Heart right ventricle (tissue), 16 donors: ENCODE measurements at regions not wholly inside any gene's neighbourhood (a gene's known extent, or its start where the extent isn't known, plus 50 kb on each side); places are given as distances from the start of the nearest gene placed in this dataset.

Source experiments
- ATAC-seq, 8 donors: fragments of 200-7000 bp; cut with Tn5 transposase; one replicate each; pipeline ENCODE4 v1.9.1; 2020; ENCODE audit warnings: mild to moderate bottlenecking in 8 of 8, moderate library complexity in 8 of 8, moderate number of reproducible peaks in 1 of 8
- DNase-seq, 2 donors: peaks; one replicate each; pipeline ENCODE4 v3.0.0-alpha.2; 2020
- H3K27ac ChIP-seq, 10 donors: fragments of 200-600 bp; sonication (generic) in 2 of 10; one replicate each; pipeline versions ENCODE4 v1.5.0 to v1.8.0; 2020 to 2022; ENCODE audit warnings: mild to moderate bottlenecking in 3 of 10
- H3K27me3 ChIP-seq, 7 donors: fragments of 200-600 bp; one replicate each; pipeline ENCODE4 v1.8.0; 2021 to 2022; ENCODE audit warnings: mild to moderate bottlenecking in 2 of 7
- H3K36me3 ChIP-seq, 9 donors: fragments of 200-600 bp; sonication (generic) in 1 of 9; one replicate each; pipeline versions ENCODE4 v1.5.0 to v1.8.0; 2020 to 2022; ENCODE audit warnings: mild to moderate bottlenecking in 2 of 9
- H3K4me1 ChIP-seq, 9 donors: fragments of 200-600 bp; sonication (generic) in 1 of 9; one replicate each; pipeline versions ENCODE4 v1.5.0 to v1.8.0; 2020 to 2022; ENCODE audit warnings: mild to moderate bottlenecking in 4 of 9
- H3K4me3 ChIP-seq, 10 donors: fragments of 200-600 bp; sonication (generic) in 2 of 10; one replicate each; pipeline versions ENCODE4 v1.5.0 to v1.8.0; 2020 to 2022; ENCODE audit warnings: mild to moderate bottlenecking in 7 of 10, moderate library complexity in 2 of 10
- H3K9me3 ChIP-seq, 11 donors: fragments of 200-600 bp in 10 of 11; sonication (generic) in 2 of 11; one replicate each; pipeline versions ENCODE4 v1.5.0 to v1.8.0; 2013 to 2022; ENCODE audit warnings: mild to moderate bottlenecking in 2 of 11, control low read depth in 1 of 11, moderate library complexity in 1 of 11
- CTCF ChIP-seq, 9 donors: fragments of 200-600 bp; sonication (generic) in 2 of 9; IDR thresholded peaks; one replicate each; pipeline versions ENCODE4 v1.5.0 to v1.8.0; 2021 to 2022; ENCODE audit warnings: antibody characterized with exemption in 9 of 9, mild to moderate bottlenecking in 5 of 9, moderate library complexity in 1 of 9
- WGBS, 2 donors: extraction: QIAGEN DNeasy Blood & Tissue Kit; methylation state at CpG; one replicate each; pipeline ENCODE4 v1.1.7; 2013; ENCODE audit warnings: inconsistent platforms in 1 of 2; 5-methylcytosine and 5-hydroxymethylcytosine counted together
- intact Hi-C, 10 donors: fragments of 100-400 bp; cut with DNase I; formaldehyde crosslinking; loops; one replicate each; pipeline versions ENCODE4 v1.11.1 to v1.14.2; 2022
- donor health status: Arrhythmogenic right ventricular cardiomyopathy.
- donor health status: ischemic (EF 13 %, LVEDD 7.1; RV severe dilation, severe dysfunction).
- donor health status: healthy with polysubstance abuse.
- donor health status: DM: no; HTN: yes; CAD: no.
- donor health status: DM: no; HTN: no; CAD: no.
- donor health status: ischemic (EF 25% LVEDD 6.9; RV normal size, moderate dysfunction).
- donor health status: ischemic (EF 25% LVEDD 5.7; RV mildly dilated, moderate dysfunction).
- donor health status: healthy.
- donor health status: DM: yes; HTN: yes; CAD: no.
- donor health status: Ischemic cardiomyopathy.
- donor health status: ischemic (EF 35%, LVEDD 5.7; RV mildly dilated, moderate dysfunction).
- donor health status: nonischemic (EF 11% LVEDD 7.7; RV severe dilation, severe dysfunction).
- donor health status: DM: yes; HTN: yes; CAD: no.
- donor health status: PGD.
- donor health status: ischemic (EF 29% LVEDD 5.4; RV normal size, mild dysfunction).
- donor health status: nonischemic (EF 23%, LVEDD 6.1; RV moderate dilation, normal function).

- no peak for DNase-seq
- 71 to 76% methylated on average over 13 of the region's 13 CpGs for WGBS, 2 donors
- Histone ChIP-seq H3K4me3 (no peak overlapping the region), H3K9me3 (peaks cover 0 to 64% (median 11%) of the 10 kb centered on the region in 11 donors), H3K4me1 (no peaks in the 10 kb centered on the region), H3K27me3 (no peaks in the 10 kb centered on the region), H3K36me3 (no peaks in the 10 kb centered on the region), H3K27ac (no peak overlapping the region)
- no peak for TF ChIP-seq CTCF (IDR thresholded peaks at IDR 0.05)
- intact Hi-C loops: no loop called here
- no peak for ATAC-seq
These were observed 99.8 kb upstream of the KCNH7 start for GRCh38 chr2:162938387-162938786.

DNA sequence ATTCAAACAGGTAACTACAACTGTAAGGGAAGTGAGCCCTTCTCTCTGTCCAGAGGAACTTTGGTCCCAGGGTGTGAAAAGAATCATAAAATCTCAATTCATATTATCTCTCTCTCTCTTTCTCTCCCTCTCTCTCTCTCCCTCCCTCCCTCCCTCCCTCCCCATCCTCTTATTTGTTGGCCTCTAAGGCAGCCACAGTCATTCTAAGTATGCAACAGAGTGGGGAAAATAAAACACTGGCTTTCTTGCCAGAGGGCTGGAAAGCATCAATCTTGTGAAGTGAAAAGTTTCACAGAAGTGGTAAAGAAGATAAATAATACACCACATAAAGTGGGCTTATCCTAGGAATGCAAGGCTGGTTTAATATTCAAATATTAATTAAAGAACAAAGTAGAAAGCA, 95.6 kb upstream of the KCNH7 start:
- Histone ChIP-seq H3K4me1 (no peaks in the 10 kb centered on the region), H3K36me3 (no peaks in the 10 kb centered on the region), H3K27ac (no peak overlapping the region), H3K4me3 (no peak overlapping the region), H3K27me3 (no peaks in the 10 kb centered on the region), H3K9me3 (peaks cover 0 to 36% (median 3%) of the 10 kb centered on the region in 11 donors)
- DNase-seq: no peak
- intact Hi-C loops: no loop called here
- no peak for TF ChIP-seq CTCF (IDR thresholded peaks at IDR 0.05)
- no peak for ATAC-seq

- Histone ChIP-seq H3K4me3 (no peak overlapping the region), H3K9me3 (peaks cover 0 to 24% (median 3%) of the 10 kb centered on the region in 11 donors), H3K27me3 (no peaks in the 10 kb centered on the region), H3K27ac (no peak overlapping the region), H3K36me3 (no peaks in the 10 kb centered on the region), H3K4me1 (no peaks in the 10 kb centered on the region)
- DNase-seq: no peak
- TF ChIP-seq CTCF (IDR thresholded peaks at IDR 0.05): no peak
- ATAC-seq: no peak
- intact Hi-C loops: no loop called here
These were observed 93.8 kb upstream of the KCNH7 start for GRCh38 chr2:162932416-162932815.

DNA sequence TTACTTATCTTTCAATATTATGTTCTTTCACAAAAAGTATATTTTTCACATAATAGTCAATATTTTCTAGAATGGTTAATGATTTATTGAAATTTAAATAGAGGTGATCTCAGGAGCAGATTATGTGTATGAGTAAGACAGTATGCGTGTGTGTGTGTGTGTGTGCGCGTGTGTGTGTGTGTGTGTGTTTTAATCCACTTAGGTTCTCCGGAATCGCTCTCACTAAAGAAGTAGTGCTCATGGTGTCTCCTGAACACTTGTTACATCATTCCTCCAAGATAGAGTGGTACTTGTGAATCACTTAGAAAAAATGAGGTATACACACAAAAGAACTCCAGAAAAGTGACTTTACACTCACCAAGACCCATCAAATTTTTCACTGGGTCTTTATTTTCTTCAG, 91.0 kb upstream of the KCNH7 start:
- no peak overlapping the region for H3K4me3 ChIP-seq
- ATAC-seq (no peak), DNase-seq (no peak)
- no peak overlapping the region for H3K27ac ChIP-seq
- H3K4me1 ChIP-seq: no peaks in the 10 kb centered on the region
- 81 to 83% methylated on average over 5 of the region's 5 CpGs for WGBS, 2 donors
- intact Hi-C loops: no loop called here
- H3K27me3 ChIP-seq: no peaks in the 10 kb centered on the region
- TF ChIP-seq CTCF (IDR thresholded peaks at IDR 0.05): no peak
- H3K9me3 ChIP-seq: peaks cover 0 to 10% (median 0%) of the 10 kb centered on the region in 11 donors
- H3K36me3 ChIP-seq: no peaks in the 10 kb centered on the region

- 46% methylated on average over 2 of the region's 2 CpGs for WGBS, 2 donors
- Histone ChIP-seq H3K4me1 (no peaks in the 10 kb centered on the region), H3K9me3 (no peaks in the 10 kb centered on the region), H3K27me3 (no peaks in the 10 kb centered on the region), H3K27ac (no peak overlapping the region), H3K4me3 (no peak overlapping the region), H3K36me3 (no peaks in the 10 kb centered on the region)
- intact Hi-C loops: no loop called here
- ATAC-seq: no peak
- no peak for TF ChIP-seq CTCF (IDR thresholded peaks at IDR 0.05)
- no peak for DNase-seq
These were observed 89.8 kb upstream of the KCNH7 start for GRCh38 chr2:162928356-162928755.
